Activated naive CD8-positive, alpha-beta T cell (primary cell): ENCODE measurements at regions not wholly inside any gene's neighbourhood (a gene's known extent, or its start where the extent isn't known, plus 50 kb on each side); places are given as distances from the start of the nearest gene placed in this dataset.
A peak's percentile ranks its signal among the peaks of the same experiment; 100 is the strongest.
"Not testable (repeated sequence)": the region's sequence is repeated elsewhere in the genome, so short reads cannot be mapped to it uniquely, and the experiment has no call there.

ENCODE experiments used
- H3K27ac Mint-ChIP-seq: one replicate; pipeline ENCODE4 v1.8.0; 2021; ENCODE audit warnings: mixed read lengths
- H3K27me3 Mint-ChIP-seq: one replicate; pipeline ENCODE4 v1.8.0; 2021; ENCODE audit warnings: mixed read lengths
- H3K36me3 Mint-ChIP-seq: one replicate; pipeline ENCODE4 v1.8.0; 2021; ENCODE audit warnings: mixed read lengths
- H3K4me1 Mint-ChIP-seq: one replicate; pipeline ENCODE4 v1.8.0; 2021; ENCODE audit warnings: low read depth, mixed read lengths
- H3K4me3 Mint-ChIP-seq: one replicate; pipeline ENCODE4 v1.8.0; 2021; ENCODE audit warnings: mild to moderate bottlenecking, mixed read lengths
- H3K9me3 Mint-ChIP-seq: one replicate; pipeline ENCODE4 v1.8.0; 2021; ENCODE audit warnings: low read depth, mixed read lengths

GRCh38 chr1:120973836-120974235 lies 84.3 kb downstream of the PPIAL4A start:
- not testable (repeated sequence) for H3K27me3 Mint-ChIP-seq, H3K9me3 Mint-ChIP-seq, H3K36me3 Mint-ChIP-seq, H3K4me3 Mint-ChIP-seq, H3K4me1 Mint-ChIP-seq, H3K27ac Mint-ChIP-seq

DNA sequence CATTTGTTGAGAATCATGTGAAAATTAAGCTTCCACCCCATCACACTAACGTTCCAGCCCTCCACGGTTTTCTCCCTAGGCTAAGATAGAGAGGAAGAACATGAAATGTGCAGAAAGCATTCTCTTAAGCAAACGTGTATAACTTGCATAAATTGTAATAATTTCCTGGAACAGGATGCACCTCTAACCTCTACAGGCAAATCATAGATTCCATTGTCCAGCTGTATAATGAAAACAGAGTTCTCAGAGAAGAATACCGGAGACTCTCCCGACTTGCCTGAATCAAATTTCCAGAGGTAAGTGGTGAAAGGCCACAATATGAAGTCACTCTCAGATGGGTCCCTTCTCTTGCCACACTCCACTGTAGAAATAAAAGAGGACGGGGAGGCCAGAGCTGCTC lies 87.7 kb downstream of the PPIAL4A start:
- H3K4me1 Mint-ChIP-seq, H3K27me3 Mint-ChIP-seq, H3K36me3 Mint-ChIP-seq, H3K27ac Mint-ChIP-seq, H3K4me3 Mint-ChIP-seq, H3K9me3 Mint-ChIP-seq: not testable (repeated sequence)

DNA sequence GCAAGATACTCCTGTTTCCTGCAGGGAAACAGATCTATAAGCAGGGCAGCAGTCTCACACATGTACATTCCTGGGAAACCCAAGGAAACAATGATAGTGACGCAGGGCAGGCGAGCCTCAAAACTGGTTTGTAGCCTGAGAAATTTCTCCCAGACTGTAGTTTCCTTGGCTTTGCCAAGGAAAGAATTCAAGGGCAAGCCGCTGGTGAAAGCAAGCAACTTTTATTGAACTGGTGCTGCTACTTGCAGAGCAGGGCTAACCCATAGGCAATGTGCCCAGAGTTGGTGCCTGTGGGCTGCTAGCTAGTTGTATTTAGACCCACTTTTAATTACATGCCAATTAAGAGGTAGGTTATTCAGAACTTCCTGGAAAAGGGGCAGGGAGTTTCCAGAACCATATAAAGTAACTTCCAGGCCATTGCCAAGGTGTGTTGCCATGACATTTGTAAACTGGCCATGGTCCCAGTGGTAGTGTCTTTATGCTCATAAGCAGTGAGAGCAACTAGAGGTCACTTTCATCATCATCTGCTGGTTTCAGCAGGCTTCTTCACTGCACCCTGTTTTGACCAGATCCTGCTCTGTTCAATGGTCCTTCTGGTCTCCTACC lies 92.0 kb downstream of the PPIAL4A start:
- not testable (repeated sequence) for H3K27ac Mint-ChIP-seq, H3K27me3 Mint-ChIP-seq

DNA sequence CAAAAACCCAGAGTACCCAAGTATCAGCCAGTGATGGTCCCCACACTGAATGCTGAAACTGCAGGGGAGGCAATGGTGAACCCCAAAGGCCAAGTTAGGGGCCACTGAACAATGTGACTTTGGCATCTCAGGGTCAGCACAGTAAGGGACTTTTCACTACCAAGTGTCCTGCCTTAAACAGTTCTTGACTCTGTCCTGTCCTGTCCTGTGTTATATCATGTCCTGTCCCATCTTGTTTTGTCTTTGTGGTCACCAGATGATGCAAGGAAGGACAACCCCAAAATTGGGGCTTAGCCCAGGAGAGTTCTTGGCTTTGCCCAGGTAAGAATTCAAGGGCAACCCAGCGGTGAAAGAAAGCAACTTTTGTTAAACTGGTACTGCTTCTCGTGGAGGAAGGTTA lies 105.0 kb downstream of the PPIAL4A start:
- not testable (repeated sequence) for H3K9me3 Mint-ChIP-seq, H3K36me3 Mint-ChIP-seq, H3K4me3 Mint-ChIP-seq, H3K27me3 Mint-ChIP-seq, H3K4me1 Mint-ChIP-seq, H3K27ac Mint-ChIP-seq

More for the DNA sequence above, 92.0 kb downstream of the PPIAL4A start:
- H3K9me3 Mint-ChIP-seq, H3K4me1 Mint-ChIP-seq, H3K36me3 Mint-ChIP-seq, H3K4me3 Mint-ChIP-seq: not testable (repeated sequence)

- H3K27ac Mint-ChIP-seq, H3K9me3 Mint-ChIP-seq, H3K4me3 Mint-ChIP-seq, H3K4me1 Mint-ChIP-seq, H3K27me3 Mint-ChIP-seq, H3K36me3 Mint-ChIP-seq: not testable (repeated sequence)
Measured at GRCh38 chr1:120995025-120995424, 105.5 kb downstream of the PPIAL4A start.

GRCh38 chr1:121001090-121001726 lies 111.6 kb downstream of the PPIAL4A start:
- H3K36me3 Mint-ChIP-seq, H3K4me1 Mint-ChIP-seq, H3K4me3 Mint-ChIP-seq, H3K9me3 Mint-ChIP-seq, H3K27ac Mint-ChIP-seq, H3K27me3 Mint-ChIP-seq: not testable (repeated sequence)

GRCh38 chr1:121003230-121003629 lies 113.7 kb downstream of the PPIAL4A start:
- H3K4me3 Mint-ChIP-seq, H3K36me3 Mint-ChIP-seq, H3K9me3 Mint-ChIP-seq, H3K27me3 Mint-ChIP-seq, H3K27ac Mint-ChIP-seq, H3K4me1 Mint-ChIP-seq: not testable (repeated sequence)

- not testable (repeated sequence) for H3K27me3 Mint-ChIP-seq, H3K27ac Mint-ChIP-seq, H3K36me3 Mint-ChIP-seq, H3K9me3 Mint-ChIP-seq
- H3K4me3 Mint-ChIP-seq: peak overlapping the region; percentile 5
- H3K4me1 Mint-ChIP-seq: peaks cover 15% of the 10 kb centered on the region
Measured at GRCh38 chr1:121006826-121007225, 117.3 kb downstream of the PPIAL4A start.

- H3K9me3 Mint-ChIP-seq, H3K36me3 Mint-ChIP-seq, H3K27ac Mint-ChIP-seq, H3K27me3 Mint-ChIP-seq: not testable (repeated sequence)
- H3K4me3 Mint-ChIP-seq: peak overlapping the region; percentile 82
- peaks cover 15% of the 10 kb centered on the region for H3K4me1 Mint-ChIP-seq
Measured at GRCh38 chr1:121007755-121008154, 118.2 kb downstream of the PPIAL4A start.

DNA sequence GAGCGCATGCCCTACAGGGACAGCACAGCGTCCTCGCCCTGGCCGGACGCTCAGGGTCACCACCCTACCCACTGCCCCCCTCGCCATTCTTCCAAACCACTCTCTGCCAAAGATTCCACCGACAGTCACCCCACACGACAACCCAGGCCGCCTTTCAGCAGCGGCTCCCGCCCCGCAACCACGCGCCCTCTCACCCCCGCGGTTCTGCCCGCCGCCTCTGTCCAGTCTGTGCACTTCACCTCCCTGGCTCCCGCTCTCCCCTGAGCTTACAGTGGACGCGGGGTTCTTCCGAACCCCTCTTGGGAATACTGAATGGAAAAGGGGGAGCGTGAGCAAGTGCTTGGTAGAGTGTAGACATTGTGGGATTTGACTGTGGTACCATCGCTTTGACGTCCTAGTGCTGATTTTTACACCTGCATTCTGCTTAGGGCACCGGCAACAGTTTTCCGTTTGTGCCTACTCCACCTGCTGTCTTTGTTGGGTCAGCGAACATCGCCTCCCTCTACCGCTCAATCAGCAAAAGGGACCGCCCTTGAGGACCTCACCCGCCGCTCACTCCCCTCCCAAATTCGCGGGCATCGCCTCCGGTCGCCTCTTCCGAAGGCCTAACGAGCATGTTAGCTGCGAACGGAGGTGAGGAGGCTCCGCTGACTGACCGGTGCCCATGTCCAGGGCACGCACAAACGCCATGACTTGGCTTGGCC lies 119.1 kb downstream of the PPIAL4A start:
- Mint-ChIP-seq H3K4me1 (peaks cover 14% of the 10 kb centered on the region), H3K4me3 (peak overlapping the region; percentile 82)
- H3K9me3 Mint-ChIP-seq, H3K27ac Mint-ChIP-seq, H3K27me3 Mint-ChIP-seq, H3K36me3 Mint-ChIP-seq: not testable (repeated sequence)

DNA sequence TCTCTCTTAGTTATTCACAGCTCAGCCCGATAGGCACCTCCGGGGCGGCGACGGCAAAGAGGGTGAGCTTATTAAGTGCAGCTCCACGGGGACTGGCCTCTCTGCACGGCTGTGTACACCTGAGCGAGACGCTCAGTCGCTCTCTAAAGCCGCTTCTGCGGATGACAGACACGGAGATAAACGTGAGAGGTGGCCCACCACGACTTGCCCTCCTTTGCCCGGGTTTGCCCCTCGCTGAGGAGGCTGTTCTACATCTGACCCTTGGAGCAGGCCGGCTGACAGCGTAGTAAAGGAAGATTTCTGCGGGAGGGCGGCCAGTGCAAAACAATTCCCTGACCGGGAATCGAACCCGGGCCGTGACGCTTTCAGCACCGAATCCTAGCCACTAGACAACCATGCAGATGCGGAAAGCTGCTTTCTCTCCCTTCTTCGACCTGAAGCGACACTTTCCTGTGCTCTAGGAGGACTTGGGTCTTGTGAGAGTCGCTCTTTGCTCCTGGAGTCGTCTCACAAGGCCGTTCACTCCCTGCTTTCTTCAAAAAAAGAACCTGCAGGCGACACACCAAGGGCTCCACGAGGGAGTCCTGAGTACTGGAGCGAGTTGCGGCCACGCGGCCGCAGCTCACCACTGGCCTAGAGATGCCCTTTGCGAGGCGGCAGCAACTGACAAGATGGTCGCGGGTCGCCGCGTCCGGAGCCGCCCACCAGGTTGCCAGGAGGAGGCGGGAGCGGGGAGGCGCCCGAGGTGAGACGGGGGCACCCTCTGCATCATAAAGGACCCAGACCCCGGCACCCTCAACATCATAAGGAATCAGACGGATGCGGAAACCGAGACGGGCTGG lies 119.9 kb downstream of the PPIAL4A start:
- Mint-ChIP-seq H3K4me1 (peaks cover 12% of the 10 kb centered on the region), H3K4me3 (peak overlapping the region; percentile 82)
- H3K27ac Mint-ChIP-seq, H3K9me3 Mint-ChIP-seq, H3K36me3 Mint-ChIP-seq, H3K27me3 Mint-ChIP-seq: not testable (repeated sequence)

- H3K9me3 Mint-ChIP-seq, H3K27me3 Mint-ChIP-seq, H3K4me3 Mint-ChIP-seq, H3K36me3 Mint-ChIP-seq, H3K27ac Mint-ChIP-seq: not testable (repeated sequence)
- H3K4me1 Mint-ChIP-seq: peaks cover 12% of the 10 kb centered on the region
Measured at GRCh38 chr1:121010141-121010540, 120.6 kb downstream of the PPIAL4A start.

- not testable (repeated sequence) for H3K27me3 Mint-ChIP-seq, H3K27ac Mint-ChIP-seq, H3K9me3 Mint-ChIP-seq, H3K36me3 Mint-ChIP-seq, H3K4me3 Mint-ChIP-seq, H3K4me1 Mint-ChIP-seq
Measured at GRCh38 chr1:121013181-121013580, 123.6 kb downstream of the PPIAL4A start.

DNA sequence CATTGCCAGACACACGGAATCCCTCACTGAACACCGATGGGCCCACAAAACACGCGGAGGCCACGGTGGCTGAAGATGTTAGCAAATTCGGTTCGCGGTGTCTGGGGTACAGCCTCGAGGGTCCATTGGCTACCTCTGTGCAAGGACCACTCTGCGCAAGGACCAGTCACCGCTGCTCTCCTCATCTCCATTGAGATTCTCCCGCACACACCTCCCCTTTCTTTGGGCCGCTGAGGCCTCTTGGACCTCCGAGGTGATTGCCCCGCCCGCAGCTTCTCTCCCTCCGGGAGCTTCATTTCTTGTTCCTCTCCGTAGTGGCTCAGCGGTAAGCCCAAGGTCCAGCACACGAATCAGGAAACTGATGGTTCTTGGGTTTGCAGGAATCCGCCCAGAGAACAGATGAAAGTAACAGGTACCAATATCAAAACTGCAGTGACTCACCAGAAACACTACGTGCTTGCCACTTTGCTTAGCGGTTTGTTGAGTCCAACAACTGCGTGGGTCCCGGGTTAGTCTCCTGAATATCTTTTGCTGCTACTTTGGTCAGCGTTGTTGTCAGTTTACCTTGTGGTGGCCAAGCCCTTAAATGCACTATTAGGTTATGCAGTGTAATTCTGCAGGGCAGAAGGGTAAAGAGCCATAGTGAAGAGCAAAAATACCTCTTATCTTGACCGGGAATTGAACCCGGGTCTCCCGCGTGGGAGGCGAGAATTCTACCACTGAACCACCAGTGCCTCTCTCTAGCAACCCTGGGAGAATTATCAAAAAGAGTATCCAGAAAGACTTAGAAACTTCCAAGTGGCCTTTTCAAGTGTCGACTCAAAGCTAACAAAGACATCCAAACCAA lies 126.8 kb downstream of the PPIAL4A start:
- peak overlapping the region; percentile 54 for H3K27ac Mint-ChIP-seq
- not testable (repeated sequence) for H3K4me1 Mint-ChIP-seq, H3K36me3 Mint-ChIP-seq, H3K4me3 Mint-ChIP-seq, H3K9me3 Mint-ChIP-seq, H3K27me3 Mint-ChIP-seq
